GM12878 (cell line): ENCODE measurements at regions not wholly inside any gene's neighbourhood (a gene's known extent, or its start where the extent isn't known, plus 50 kb on each side); places are given as distances from the start of the nearest gene placed in this dataset.
A peak's percentile ranks its signal among the peaks of the same experiment; 100 is the strongest.

Source experiments
- ATAC-seq: fragments of 200-7000 bp; cut with Tn5 transposase; 3 replicates; pipeline ENCODE4 v1.9.1; 2020; ENCODE audit warnings: mild to moderate bottlenecking, moderate library complexity
- BruUV-seq: library from RNA; stranded (reverse); fragments of 400-500 nt; replicated peaks from 2 replicates; lab custom pipeline; 2021; lab: Mats Ljungman, UMichigan
- CTCF ChIA-PET: fragments of 300-600 bp; sonication (Branson Sonifier 250); formaldehyde crosslinking; extraction: SDS; loops from one replicate; lab custom pipeline; 2021; ENCODE audit warnings: inconsistent platforms; lab: Yijun Ruan, JAX
- POLR2A ChIA-PET: fragments of 350-600 bp; formaldehyde crosslinking; extraction: SDS; loops from one replicate; lab custom pipeline; 2021; ENCODE audit warnings: inconsistent platforms; lab: Charles Lee
- RAD21 ChIA-PET: fragments of 300-600 bp; sonication (Branson Sonifier 250); formaldehyde crosslinking; loops from one replicate; lab custom pipeline; 2023; ENCODE audit warnings: antibody characterized with exemption; ENCODE audit not compliant: unreplicated experiment; lab: Charles Lee
- SMC1A ChIA-PET: fragments of 300-600 bp; sonication (Branson Sonifier 250); formaldehyde crosslinking; loops from one replicate; lab custom pipeline; 2023; ENCODE audit not compliant: unreplicated experiment, uncharacterized antibody; lab: Charles Lee
- DNase-seq: peaks from one replicate; pipeline ENCODE4 v3.0.0-alpha.2; 2011; ENCODE audit warnings: low read depth, low spot score
- FAIRE-seq: peaks from 3 replicates; lab custom pipeline; 2011; peaks lifted over from hg19 to GRCh38; lab: Jason Lieb, UNC
- H2AFZ ChIP-seq: 2 replicates; pipeline ENCODE4 v1.6.0; 2011; ENCODE audit warnings: low read depth, low read length, control low read depth; ENCODE audit not compliant: control insufficient read depth
- H3K27ac ChIP-seq: 2 replicates; pipeline ENCODE4 v1.5.1; 2011; ENCODE audit warnings: control low read depth; ENCODE audit not compliant: control insufficient read depth, insufficient read depth
- H3K27me3 ChIP-seq, 2 experiments: replicated peaks in 1 of 2; 2 replicates each; pipeline versions ENCODE4 v1.6.0 to v1.6.1; 2011; ENCODE audit warnings: low read length in 1 of 2; ENCODE audit not compliant: control insufficient read depth in 2 of 2, insufficient read depth in 2 of 2
- H3K36me3 ChIP-seq, 2 experiments: 2 replicates each; pipeline ENCODE4 v1.5.1; 2011; ENCODE audit warnings: low read length in 1 of 2; ENCODE audit not compliant: control insufficient read depth in 2 of 2, insufficient read depth in 2 of 2
- H3K4me1 ChIP-seq: 2 replicates; pipeline ENCODE4 v1.6.1; 2011; ENCODE audit warnings: mild to moderate bottlenecking, low read length, moderate library complexity, mixed read lengths; ENCODE audit not compliant: control insufficient read depth, insufficient read depth
- H3K4me2 ChIP-seq: 2 replicates; pipeline ENCODE4 v1.6.0; 2011; ENCODE audit warnings: control low read depth; ENCODE audit not compliant: control insufficient read depth, insufficient read depth
- H3K4me3 ChIP-seq: fragments of 200-600 bp; sonication (generic); 2 replicates; pipeline ENCODE4 v1.5.1; 2016
- H3K79me2 ChIP-seq: 2 replicates; pipeline ENCODE4 v1.6.0; 2011; ENCODE audit warnings: low read length; ENCODE audit not compliant: control insufficient read depth, insufficient read depth
- H3K9ac ChIP-seq: 2 replicates; pipeline ENCODE4 v1.8.0; 2011; ENCODE audit warnings: low read length, control low read depth, mixed read lengths; ENCODE audit not compliant: control insufficient read depth, insufficient read depth
- H3K9me3 ChIP-seq: replicated peaks from 3 replicates; pipeline ENCODE4 v1.5.1; 2011; ENCODE audit warnings: mild to moderate bottlenecking, low read length; ENCODE audit not compliant: control insufficient read depth, insufficient read depth
- H4K20me1 ChIP-seq: 2 replicates; pipeline ENCODE4 v1.6.0; 2011; ENCODE audit not compliant: control insufficient read depth, insufficient read depth
- CTCF ChIP-seq, 3 experiments: IDR thresholded peaks in 2 of 3; conservative IDR thresholded peaks in 1 of 3; 2 replicates each; pipeline ENCODE4 v1.5.1; 2011; ENCODE audit warnings: low read depth in 3 of 3, low read length in 3 of 3, mild to moderate bottlenecking in 3 of 3, control low read depth in 2 of 3, moderate library complexity in 2 of 3, inconsistent platforms in 1 of 3, mixed read lengths in 1 of 3; ENCODE audit not compliant: control insufficient read depth in 2 of 3, insufficient read depth in 1 of 3; ENCODE audit errors: extremely low read depth in 1 of 3
- E2F8 ChIP-seq: fragments of 450-650 bp; IDR thresholded peaks from 2 replicates; pipeline ENCODE4 v1.6.1; 2018; ENCODE audit warnings: mild to moderate bottlenecking, low read depth, moderate library complexity; ENCODE audit not compliant: partially characterized antibody
- POLR2A ChIP-seq: IDR thresholded peaks from 2 replicates; pipeline ENCODE4 v1.6.1; 2011; ENCODE audit warnings: low read depth, mild to moderate bottlenecking, low read length
- RAD21 ChIP-seq: IDR thresholded peaks from 2 replicates; pipeline ENCODE4 v1.6.1; 2011; ENCODE audit warnings: mild to moderate bottlenecking, low read depth, low read length, moderate library complexity; ENCODE audit not compliant: insufficient read depth
- in situ Hi-C: fragments of 300-500 bp; cut with MboI; formaldehyde crosslinking; loops from 9 replicates; pipeline ENCODE4 v1.14.3; 2018; ENCODE audit warnings: mixed read lengths
- intact Hi-C: fragments of 100-400 bp; cut with micrococcal nuclease; formaldehyde crosslinking; loops from one replicate; pipeline ENCODE4 v1.14.2; 2022; ENCODE audit not compliant: unreplicated experiment

DNA sequence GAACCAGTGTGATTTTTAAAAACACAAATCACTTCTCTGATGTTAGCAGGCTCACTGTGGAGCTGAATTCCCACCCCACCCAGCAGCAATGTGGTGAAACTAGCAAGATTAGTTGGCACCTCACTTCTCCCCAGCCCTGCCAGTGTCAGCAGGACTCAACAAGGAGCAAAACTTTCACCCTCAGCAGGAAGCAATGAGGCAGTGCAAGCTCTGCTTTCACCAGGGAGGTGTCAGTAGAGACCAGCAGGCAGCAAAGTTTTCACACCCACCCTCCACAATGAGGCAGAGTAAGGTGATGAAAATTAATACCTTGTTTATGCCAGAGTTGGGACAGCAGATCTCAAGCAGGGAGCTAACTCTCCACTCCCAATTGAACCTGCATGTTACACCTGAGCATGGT lies 565.0 kb downstream of the CETN3 start:
- H3K27ac ChIP-seq: no peak overlapping the region

More for the DNA sequence above, 565.0 kb downstream of the CETN3 start:
- Histone ChIP-seq H3K4me3 (no peak overlapping the region), H3K4me1 (peaks cover under 1% of the 10 kb centered on the region; the same call in 1 of the 2 replicates), H3K36me3 (no peaks in the 10 kb centered on the region), H2AFZ (no peak overlapping the region; the same call in 1 of the 2 replicates), H3K9ac (no peak overlapping the region), H3K27me3 (no peaks in the 10 kb centered on the region), H3K79me2 (no peaks in the 10 kb centered on the region), H4K20me1 (no peaks in the 10 kb centered on the region), H3K9me3 (no peaks in the 10 kb centered on the region; the same call in 2 of the 3 replicates), H3K4me2 (no peak overlapping the region)
- intact Hi-C loops (no loop called here), in situ Hi-C loops (no loop called here)
- SMC1A ChIA-PET: interaction anchor here (1.4 kb wide), 1 partner anchor 421 kb away, joined by 5 read pairs; no protein-coding TSS in a partner anchor
- RAD21 ChIA-PET: no interaction called here
- BruUV-seq: no TSS peak
- FAIRE-seq (peak; percentile 64), DNase-seq (no peak), ATAC-seq (peak; percentile 30; the same call in 1 of the 3 replicates)
- peak; percentile 6 to 28 (median 20); a peak in 2 of 6 replicates for TF ChIP-seq CTCF (IDR thresholded peaks at IDR 0.05 in 2 of 3, conservative IDR thresholded peaks at IDR 0.05 in 1 of 3; ENCODE audit: control insufficient read depth in 2 of 3, extremely low read depth in 1 of 3, insufficient read depth in 1 of 3, low read depth in 3 of 3, low read length in 3 of 3)
- TF ChIP-seq E2F8: no peak
- peak; percentile 50 for TF ChIP-seq RAD21
- no peak for TF ChIP-seq POLR2A
- POLR2A ChIA-PET: no interaction called here
- CTCF ChIA-PET: interaction anchor here (1.1 kb wide), 2 partner anchors 317 to 421 kb away, joined by 3 to 4 read pairs; no protein-coding TSS in a partner anchor
